HUES48 (cell line): ENCODE measurements at regions not wholly inside any gene's neighbourhood (a gene's known extent, or its start where the extent isn't known, plus 50 kb on each side); places are given as distances from the start of the nearest gene placed in this dataset.
A peak's percentile ranks its signal among the peaks of the same experiment; 100 is the strongest.
"Not testable (repeated sequence)": the region's sequence is repeated elsewhere in the genome, so short reads cannot be mapped to it uniquely, and the experiment has no call there.

Source experiments
- H3K27ac ChIP-seq: one replicate; pipeline ENCODE4 v1.7.0; 2013; ENCODE audit warnings: low read depth, low read length, inconsistent platforms
- H3K27me3 ChIP-seq: 2 replicates; pipeline ENCODE4 v1.6.1; 2013; ENCODE audit warnings: mild to moderate bottlenecking, low read length; ENCODE audit not compliant: control insufficient read depth, insufficient read depth
- H3K36me3 ChIP-seq: 2 replicates; pipeline ENCODE4 v1.6.1; 2013; ENCODE audit warnings: low read length; ENCODE audit not compliant: control insufficient read depth, insufficient read depth
- H3K4me1 ChIP-seq: 2 replicates; pipeline ENCODE4 v1.6.1; 2013; ENCODE audit warnings: mild to moderate bottlenecking, low read length; ENCODE audit not compliant: control insufficient read depth, insufficient read depth
- H3K4me3 ChIP-seq: 2 replicates; pipeline ENCODE4 v1.5.1; 2013; ENCODE audit warnings: mild to moderate bottlenecking, low read depth, low read length
- H3K9ac ChIP-seq: 2 replicates; pipeline ENCODE4 v1.6.1; 2013; ENCODE audit warnings: mild to moderate bottlenecking, low read depth, low read length, moderate library complexity
- H3K9me3 ChIP-seq: 2 replicates; pipeline ENCODE4 v1.6.1; 2013; ENCODE audit warnings: low read length; ENCODE audit not compliant: control insufficient read depth, insufficient read depth

DNA sequence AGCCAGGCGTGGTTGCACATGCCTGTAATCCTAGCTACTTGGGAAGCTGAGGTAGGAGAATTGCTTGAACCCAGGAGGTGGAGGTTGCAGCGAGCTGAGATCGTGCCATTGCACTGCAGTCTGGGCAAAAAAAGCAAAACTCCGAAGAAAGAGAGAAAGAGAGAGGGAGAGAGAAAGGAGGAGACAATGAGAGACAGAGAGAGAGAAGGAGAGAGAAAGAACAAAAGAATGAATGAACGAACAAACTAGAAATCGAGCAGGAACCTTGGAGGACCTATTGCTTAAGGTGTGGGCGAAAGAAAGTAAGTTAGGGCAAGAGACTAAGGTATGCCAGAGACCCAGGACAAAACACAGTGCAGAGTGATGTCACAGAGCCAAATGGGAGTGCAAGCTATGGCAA lies 102.8 kb upstream of the FBXO28 start:
- not testable (repeated sequence) for H3K27me3 ChIP-seq, H3K4me1 ChIP-seq, H3K36me3 ChIP-seq, H3K4me3 ChIP-seq, H3K9ac ChIP-seq, H3K27ac ChIP-seq
- H3K9me3 ChIP-seq: peaks cover 48% of the 10 kb centered on the region

DNA sequence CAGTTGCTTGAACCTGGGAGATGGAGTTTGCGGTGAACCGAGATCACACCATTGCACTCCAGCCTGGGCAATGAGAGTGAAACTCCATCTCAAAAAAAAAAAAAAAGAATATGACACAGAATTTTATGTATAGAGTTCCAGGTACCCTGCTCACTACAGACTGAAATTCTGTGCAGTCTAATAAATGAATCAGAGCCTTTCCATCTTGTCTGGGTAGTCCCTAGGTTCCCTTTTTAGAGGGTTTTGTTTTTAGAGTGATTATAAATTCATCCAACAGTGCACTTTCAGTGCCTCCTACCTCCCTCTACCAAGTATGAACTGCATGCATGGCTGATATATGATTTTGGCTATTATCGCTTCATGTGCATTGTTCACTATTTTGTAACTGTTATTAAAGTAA lies 107.9 kb upstream of the FBXO28 start:
- not testable (repeated sequence) for H3K27ac ChIP-seq, H3K9me3 ChIP-seq, H3K36me3 ChIP-seq, H3K27me3 ChIP-seq, H3K4me3 ChIP-seq, H3K9ac ChIP-seq, H3K4me1 ChIP-seq

DNA sequence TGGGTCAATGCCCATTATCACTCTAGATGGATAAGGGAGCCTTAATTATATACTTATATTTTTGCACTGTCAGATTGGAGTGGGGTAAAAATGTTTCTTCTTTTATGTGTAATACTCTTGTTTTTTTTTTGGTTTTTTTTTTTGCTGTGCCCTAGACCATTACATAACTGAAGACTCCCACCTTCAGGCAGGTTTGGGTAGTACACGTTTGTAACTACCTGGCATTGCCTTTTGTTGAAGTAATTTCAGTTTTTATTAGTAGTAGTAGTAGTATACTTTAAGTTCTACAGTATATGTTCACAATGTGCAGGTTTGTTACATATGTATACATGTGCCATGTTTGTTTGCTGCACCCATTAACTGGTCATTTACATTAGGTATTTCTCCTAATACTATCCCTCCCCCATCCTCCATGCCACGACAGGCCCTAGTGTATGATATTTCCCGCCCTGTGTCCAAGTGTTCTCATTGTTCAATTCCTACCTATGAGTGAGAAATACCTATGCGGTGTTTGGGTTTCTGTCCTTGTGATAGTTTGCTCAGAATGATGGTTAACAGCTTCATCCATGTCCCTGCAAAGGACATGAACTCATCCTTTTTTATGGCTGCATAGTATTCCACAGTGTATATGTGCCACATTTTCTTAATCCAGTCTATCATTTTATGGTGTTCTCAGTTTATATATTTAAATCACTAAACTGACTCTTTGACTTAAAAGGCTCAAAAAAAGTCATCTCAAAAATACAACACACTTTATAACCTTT lies 109.2 kb upstream of the FBXO28 start:
- H3K27me3 ChIP-seq, H3K9ac ChIP-seq, H3K9me3 ChIP-seq, H3K36me3 ChIP-seq, H3K4me3 ChIP-seq, H3K27ac ChIP-seq, H3K4me1 ChIP-seq: not testable (repeated sequence)

- not testable (repeated sequence) for H3K9me3 ChIP-seq, H3K36me3 ChIP-seq, H3K9ac ChIP-seq, H3K4me1 ChIP-seq, H3K27me3 ChIP-seq, H3K4me3 ChIP-seq, H3K27ac ChIP-seq
These were observed 110.0 kb upstream of the FBXO28 start for GRCh38 chr1:224003896-224004295.

GRCh38 chr1:224001757-224002156 lies 112.2 kb upstream of the FBXO28 start:
- H3K36me3 ChIP-seq, H3K4me3 ChIP-seq, H3K9ac ChIP-seq, H3K4me1 ChIP-seq, H3K27ac ChIP-seq, H3K9me3 ChIP-seq, H3K27me3 ChIP-seq: not testable (repeated sequence)

DNA sequence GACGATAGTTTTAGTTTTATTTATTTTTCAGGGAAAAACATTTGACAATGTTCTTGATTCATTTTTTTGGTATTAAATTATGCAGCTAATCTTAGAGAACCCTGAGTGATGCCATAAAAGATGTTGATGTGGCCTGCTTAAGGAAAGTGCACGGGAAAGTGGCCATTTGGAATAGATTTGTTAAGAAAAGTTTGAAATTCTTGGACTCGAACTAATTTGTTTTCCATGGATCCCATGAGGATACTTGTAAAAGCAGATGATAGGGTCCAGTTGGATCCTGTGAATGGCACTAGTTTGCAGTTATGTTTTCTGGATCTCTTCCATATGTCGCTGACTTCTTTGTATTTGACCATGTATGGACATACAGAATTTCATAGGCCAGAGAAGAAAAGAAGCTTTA lies 114.2 kb upstream of the FBXO28 start:
- H3K4me3 ChIP-seq, H3K36me3 ChIP-seq, H3K27ac ChIP-seq, H3K9me3 ChIP-seq, H3K9ac ChIP-seq, H3K4me1 ChIP-seq, H3K27me3 ChIP-seq: not testable (repeated sequence)

DNA sequence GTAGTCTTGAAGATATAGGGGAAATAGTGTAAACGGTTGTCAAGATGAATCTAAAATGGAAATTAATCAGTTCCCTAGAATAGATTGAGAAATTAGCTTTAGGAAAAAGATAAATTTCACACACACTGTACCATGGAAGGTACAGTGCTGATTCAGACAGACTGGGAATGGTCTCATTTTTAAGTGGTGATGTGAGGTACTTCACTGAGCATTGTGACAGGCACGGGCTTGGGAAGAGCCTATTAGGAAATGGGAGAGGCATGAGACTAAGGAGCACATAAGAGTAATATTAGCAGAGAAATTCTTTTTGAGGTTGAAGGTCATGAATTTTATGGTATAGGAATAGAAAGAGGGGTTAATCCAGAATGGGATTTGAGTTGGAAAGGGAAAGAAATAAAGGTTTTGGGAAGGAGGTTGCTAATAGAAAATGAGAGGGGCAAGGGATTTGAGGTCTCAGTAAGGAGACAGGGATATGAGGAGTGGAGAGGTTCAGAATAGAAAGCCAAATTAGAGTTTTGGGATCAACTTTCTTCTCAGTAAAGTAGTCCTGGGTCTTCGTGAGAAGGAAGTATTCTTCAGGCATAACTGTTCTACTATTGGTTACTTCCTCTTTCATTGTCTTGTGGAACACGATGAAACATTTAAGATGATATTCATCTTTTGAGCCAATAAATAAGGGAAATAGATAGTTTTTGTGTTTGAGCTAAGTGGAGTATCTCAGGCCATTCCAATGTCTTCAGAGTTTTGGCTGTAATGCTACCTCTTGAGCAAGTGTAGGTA lies 115.0 kb upstream of the FBXO28 start:
- not testable (repeated sequence) for H3K27me3 ChIP-seq, H3K27ac ChIP-seq, H3K9me3 ChIP-seq, H3K4me3 ChIP-seq, H3K36me3 ChIP-seq, H3K9ac ChIP-seq, H3K4me1 ChIP-seq

- not testable (repeated sequence) for H3K9ac ChIP-seq, H3K4me1 ChIP-seq, H3K9me3 ChIP-seq, H3K4me3 ChIP-seq, H3K36me3 ChIP-seq, H3K27ac ChIP-seq, H3K27me3 ChIP-seq
These were observed 117.5 kb upstream of the FBXO28 start for GRCh38 chr1:223996376-223996775.

- peak overlapping the region; percentile 84 for H3K27ac ChIP-seq
- peak overlapping the region; percentile 63 for H3K4me3 ChIP-seq
- H3K27me3 ChIP-seq, H3K36me3 ChIP-seq, H3K4me1 ChIP-seq, H3K9me3 ChIP-seq: not testable (repeated sequence)
- peak overlapping the region; percentile 74 for H3K9ac ChIP-seq
These were observed 121.3 kb upstream of the FBXO28 start for GRCh38 chr1:223992456-223993246.

GRCh38 chr1:223991297-223991857 lies 122.5 kb upstream of the FBXO28 start:
- H3K36me3 ChIP-seq, H3K4me1 ChIP-seq, H3K27me3 ChIP-seq, H3K9ac ChIP-seq, H3K27ac ChIP-seq, H3K9me3 ChIP-seq, H3K4me3 ChIP-seq: not testable (repeated sequence)

DNA sequence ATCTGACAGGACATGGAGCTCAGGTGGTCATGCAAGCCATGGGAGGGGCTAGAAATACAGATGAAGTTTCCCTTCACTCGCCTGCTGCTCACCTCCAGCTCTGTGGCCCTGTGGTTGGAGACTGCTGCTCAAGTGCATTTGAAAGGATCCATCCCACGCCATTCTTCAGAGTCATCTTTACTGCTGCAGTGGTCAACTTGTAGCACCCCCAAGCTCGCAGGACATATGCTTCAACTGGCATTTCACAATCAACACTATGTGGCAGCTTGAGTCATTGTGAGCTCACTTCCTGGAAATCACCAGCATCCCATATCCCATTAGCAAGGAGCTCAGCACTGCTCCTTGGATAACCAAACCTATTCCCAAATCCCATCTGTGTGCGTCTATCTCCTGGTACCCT lies 116.2 kb upstream of the TP53BP2 start:
- H3K4me3 ChIP-seq, H3K27me3 ChIP-seq, H3K36me3 ChIP-seq, H3K9me3 ChIP-seq, H3K4me1 ChIP-seq, H3K27ac ChIP-seq, H3K9ac ChIP-seq: not testable (repeated sequence)
